ENCODE measurements at regions not wholly inside any gene's neighbourhood (a gene's known extent, or its start where the extent isn't known, plus 50 kb on each side); places are given as distances from the start of the nearest gene placed in this dataset.

- Histone ChIP-seq H3K27me3 (no peaks in the 10 kb centered on the region), H3K9me3 (no peaks in the 10 kb centered on the region), H3K27ac (no peak overlapping the region), H3K4me1 (no peaks in the 10 kb centered on the region), H3K36me3 (ENCODE audit: low read depth, missing control alignments) (no peaks in the 10 kb centered on the region), H3K4me3 (no peak overlapping the region)
- intact Hi-C loops (cut with DNase I; ENCODE audit: low total_unique reads), result no loop called here
- no peak for DNase-seq
- TF ChIP-seq CTCF (IDR thresholded peaks at IDR 0.05), result no peak
- TF ChIP-seq POLR2A (IDR thresholded peaks at IDR 0.05), result no peak
- 71 to 73% methylated on average over 10 to 11 of the region's 11 CpGs for WGBS, 2 donors
Measured at GRCh38 chr6:44009425-44010321, 117.6 kb downstream of the MRPL14 start.

GRCh38 chr6:44008821-44009370, 118.4 kb downstream of the MRPL14 start:
- Histone ChIP-seq H3K36me3 (ENCODE audit: low read depth, missing control alignments) (no peaks in the 10 kb centered on the region), H3K4me3 (no peak overlapping the region), H3K4me1 (no peaks in the 10 kb centered on the region), H3K9me3 (no peaks in the 10 kb centered on the region), H3K27ac (no peak overlapping the region), H3K27me3 (no peaks in the 10 kb centered on the region)
- no peak for DNase-seq
- WGBS, 2 donors, result 92 to 93% methylated on average over 6 to 8 of the region's 8 CpGs
- no peak for TF ChIP-seq CTCF (IDR thresholded peaks at IDR 0.05)
- TF ChIP-seq POLR2A (IDR thresholded peaks at IDR 0.05), result no peak
- intact Hi-C loops (cut with DNase I; ENCODE audit: low total_unique reads), result no loop called here

GRCh38 chr6:44007818-44008621, 119.2 kb downstream of the MRPL14 start:
- H3K27ac ChIP-seq, result no peak overlapping the region
- DNase-seq, result no peak

GRCh38 chr6:44006872-44007303, 120.4 kb downstream of the MRPL14 start:
- 80 to 90% methylated on average over 6 of the region's 6 CpGs for WGBS, 2 donors
- H3K27ac ChIP-seq, result no peak overlapping the region

More at GRCh38 chr6:44007818-44008621, 119.2 kb downstream of the MRPL14 start:
- no peak overlapping the region for H3K4me3 ChIP-seq
- 85% methylated on average over 11 to 12 of the region's 13 CpGs for WGBS, 2 donors
- TF ChIP-seq POLR2A (IDR thresholded peaks at IDR 0.05) (no peak), CTCF (IDR thresholded peaks at IDR 0.05) (no peak)
- H3K9me3 ChIP-seq, result no peaks in the 10 kb centered on the region
- H3K27me3 ChIP-seq, result no peaks in the 10 kb centered on the region
- H3K4me1 ChIP-seq, result no peaks in the 10 kb centered on the region
- H3K36me3 ChIP-seq (ENCODE audit: low read depth, missing control alignments), result no peaks in the 10 kb centered on the region
- intact Hi-C loops (cut with DNase I; ENCODE audit: low total_unique reads), result no loop called here

More at GRCh38 chr6:44006872-44007303, 120.4 kb downstream of the MRPL14 start:
- no peaks in the 10 kb centered on the region for H3K36me3 ChIP-seq (ENCODE audit: low read depth, missing control alignments)
- no peaks in the 10 kb centered on the region for H3K27me3 ChIP-seq
- DNase-seq, result no peak
- no peaks in the 10 kb centered on the region for H3K9me3 ChIP-seq
- no peak overlapping the region for H3K4me3 ChIP-seq
- TF ChIP-seq POLR2A (IDR thresholded peaks at IDR 0.05) (no peak), CTCF (IDR thresholded peaks at IDR 0.05) (no peak)
- intact Hi-C loops (cut with DNase I; ENCODE audit: low total_unique reads), result no loop called here
- peaks cover 5% of the 10 kb centered on the region for H3K4me1 ChIP-seq
